GM13976 (cell line): ENCODE measurements at regions not wholly inside any gene's neighbourhood (a gene's known extent, or its start where the extent isn't known, plus 50 kb on each side); places are given as distances from the start of the nearest gene placed in this dataset.

ENCODE experiments used
- DNase-seq: peaks from one replicate; pipeline ENCODE4 v3.0.0; 2012; ENCODE audit warnings: low spot score
- CTCF ChIP-seq: IDR thresholded peaks from 2 replicates; pipeline ENCODE4 v1.5.1; 2012; ENCODE audit warnings: borderline replicate concordance, mild to moderate bottlenecking; ENCODE audit not compliant: insufficient read depth; ENCODE audit errors: extremely low read depth, missing control alignments, control extremely low read depth
- in situ Hi-C: fragments of 300-500 bp; cut with MboI; formaldehyde crosslinking; loops from one replicate; pipeline ENCODE4 v1.12.0; 2022; ENCODE audit warnings: low sequenced_read_pairs, mixed read lengths, inconsistent platforms; ENCODE audit not compliant: unreplicated experiment

GRCh38 chr5:89218364-89218763 is 335.4 kb upstream of the MEF2C start:
- no peak for TF ChIP-seq CTCF
- in situ Hi-C loops: no loop called here
- DNase-seq: no peak

- no peak for DNase-seq
- no peak for TF ChIP-seq CTCF
- in situ Hi-C loops: no loop called here
Observed at GRCh38 chr5:89216606-89217005, 333.6 kb upstream of the MEF2C start.

GRCh38 chr5:89213573-89213972 is 330.6 kb upstream of the MEF2C start:
- DNase-seq: no peak
- in situ Hi-C loops: no loop called here
- TF ChIP-seq CTCF: no peak

- no peak for TF ChIP-seq CTCF
- in situ Hi-C loops: no loop called here
- DNase-seq: no peak
Observed at GRCh38 chr5:89211836-89212235, 328.9 kb upstream of the MEF2C start.

- no peak for DNase-seq
- TF ChIP-seq CTCF: no peak
- in situ Hi-C loops: no loop called here
Observed at GRCh38 chr5:89208811-89209210, 325.8 kb upstream of the MEF2C start.

GRCh38 chr5:89208392-89208791 is 325.4 kb upstream of the MEF2C start:
- in situ Hi-C loops: no loop called here
- DNase-seq: no peak
- TF ChIP-seq CTCF: no peak

- TF ChIP-seq CTCF: no peak
- DNase-seq: no peak
- in situ Hi-C loops: no loop called here
Observed at GRCh38 chr5:89204756-89205155, 321.8 kb upstream of the MEF2C start.
